AG09319 (cell line): ENCODE measurements at regions not wholly inside any gene's neighbourhood (a gene's known extent, or its start where the extent isn't known, plus 50 kb on each side); places are given as distances from the start of the nearest gene placed in this dataset.

Source experiments
- DNase-seq: peaks from one replicate; pipeline ENCODE4 v3.0.0-alpha.2; 2010; ENCODE audit warnings: low read depth; ENCODE audit errors: extremely low read depth
- CTCF ChIP-seq: IDR thresholded peaks from 2 replicates; pipeline ENCODE4 v1.5.1; 2011; ENCODE audit warnings: low read depth, mild to moderate bottlenecking, inconsistent platforms, low read length, moderate library complexity

GRCh38 chr17:65406552-65406951, 154.9 kb downstream of the AXIN2 start:
- DNase-seq, result no peak
- no peak for TF ChIP-seq CTCF

- DNase-seq, result no peak
- TF ChIP-seq CTCF, result no peak
Observed at GRCh38 chr17:65405563-65405962, 155.9 kb downstream of the AXIN2 start.

GRCh38 chr17:65404761-65405160, 156.7 kb downstream of the AXIN2 start:
- no peak for TF ChIP-seq CTCF
- DNase-seq, result no peak

GRCh38 chr17:65403626-65404025, 157.8 kb downstream of the AXIN2 start:
- DNase-seq, result no peak
- TF ChIP-seq CTCF, result no peak

- no peak for TF ChIP-seq CTCF
- DNase-seq, result no peak
Observed at GRCh38 chr17:65402513-65403496, 158.6 kb downstream of the AXIN2 start.

GRCh38 chr17:65401561-65401960, 159.9 kb downstream of the AXIN2 start:
- DNase-seq, result no peak

More at GRCh38 chr17:65401561-65401960, 159.9 kb downstream of the AXIN2 start:
- no peak for TF ChIP-seq CTCF
